ENCODE measurements at regions not wholly inside any gene's neighbourhood (a gene's known extent, or its start where the extent isn't known, plus 50 kb on each side); places are given as distances from the start of the nearest gene placed in this dataset.
"Not testable (repeated sequence)": the region's sequence is repeated elsewhere in the genome, so short reads cannot be mapped to it uniquely, and the experiment has no call there.

DNA sequence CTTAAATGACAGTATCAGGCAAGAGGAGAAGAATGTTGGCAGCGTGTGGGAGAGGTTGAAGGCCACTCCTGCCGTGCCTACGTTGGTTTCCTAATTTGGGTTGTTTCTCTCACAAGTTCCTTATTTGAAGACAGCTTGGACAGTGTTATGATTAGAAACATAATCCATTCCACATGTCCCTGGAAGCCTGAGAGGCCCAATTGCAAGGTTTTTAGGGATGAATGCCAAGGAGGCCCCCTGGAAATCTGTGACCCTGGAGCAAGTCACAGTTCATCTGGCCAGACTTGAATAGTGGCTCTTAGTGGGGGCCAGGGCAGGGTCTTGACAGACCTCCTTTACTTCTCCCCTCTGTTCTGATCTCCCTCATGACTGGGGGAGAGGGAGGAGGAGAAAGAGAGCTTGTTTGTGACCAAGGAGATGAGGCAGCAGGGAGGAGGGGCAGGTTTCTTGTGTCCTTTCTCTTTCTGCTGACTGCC, 584.4 kb upstream of the TBL1XR1 start:
- H3K9me3 Mint-ChIP-seq = no peaks in the 10 kb centered on the region
- H3K27me3 Mint-ChIP-seq = no peaks in the 10 kb centered on the region
- no peak overlapping the region for H3K4me3 Mint-ChIP-seq
- H3K36me3 Mint-ChIP-seq = no peaks in the 10 kb centered on the region
- peaks cover 31% of the 10 kb centered on the region for H3K4me1 Mint-ChIP-seq
- H3K27ac Mint-ChIP-seq = peak overlapping the region; percentile 30

DNA sequence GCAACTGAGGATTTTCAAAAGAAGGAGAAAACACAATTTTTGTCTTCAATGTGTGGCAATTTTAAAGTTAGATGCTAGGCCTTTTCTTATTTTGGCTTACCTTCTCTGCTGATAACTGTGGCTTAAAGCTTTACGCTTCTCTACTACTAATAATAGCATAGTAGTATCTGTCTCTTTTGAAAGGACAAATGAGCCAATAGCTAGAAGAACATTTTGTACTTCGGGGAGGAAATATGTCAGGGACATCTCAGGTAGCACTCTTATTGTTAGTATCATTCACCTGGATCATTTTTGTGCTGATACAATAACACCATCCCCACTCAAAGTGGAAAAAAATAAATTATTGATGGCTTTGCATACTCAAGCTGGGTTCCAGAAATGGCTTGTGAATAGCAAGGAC, 586.1 kb upstream of the TBL1XR1 start:
- Mint-ChIP-seq H3K27me3 (no peaks in the 10 kb centered on the region), H3K4me1 (peaks cover 38% of the 10 kb centered on the region), H3K27ac (no peak overlapping the region), H3K4me3 (no peak overlapping the region), H3K36me3 (no peaks in the 10 kb centered on the region), H3K9me3 (no peaks in the 10 kb centered on the region)

DNA sequence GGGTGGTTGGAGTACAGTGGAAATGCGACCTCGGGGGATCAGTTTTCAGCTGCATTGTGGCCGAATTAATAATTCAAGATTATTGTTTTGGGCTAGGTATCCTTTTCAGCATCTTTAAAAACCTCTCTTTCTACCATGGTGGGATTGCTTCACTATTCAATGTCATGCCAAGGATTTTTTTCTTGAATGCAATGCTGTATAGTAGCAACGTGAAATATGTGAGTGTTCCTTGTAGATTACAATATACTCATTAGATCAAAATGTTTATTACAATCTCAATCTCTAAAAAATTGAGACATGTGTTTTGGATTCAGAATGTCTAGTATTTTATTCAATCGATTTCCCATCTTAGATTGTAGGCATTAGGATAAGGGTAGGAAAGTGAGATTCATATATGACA, 586.5 kb upstream of the TBL1XR1 start:
- peaks cover 35% of the 10 kb centered on the region for H3K4me1 Mint-ChIP-seq
- no peaks in the 10 kb centered on the region for H3K36me3 Mint-ChIP-seq
- H3K9me3 Mint-ChIP-seq = no peaks in the 10 kb centered on the region
- no peaks in the 10 kb centered on the region for H3K27me3 Mint-ChIP-seq
- H3K27ac Mint-ChIP-seq = no peak overlapping the region
- H3K4me3 Mint-ChIP-seq = no peak overlapping the region

DNA sequence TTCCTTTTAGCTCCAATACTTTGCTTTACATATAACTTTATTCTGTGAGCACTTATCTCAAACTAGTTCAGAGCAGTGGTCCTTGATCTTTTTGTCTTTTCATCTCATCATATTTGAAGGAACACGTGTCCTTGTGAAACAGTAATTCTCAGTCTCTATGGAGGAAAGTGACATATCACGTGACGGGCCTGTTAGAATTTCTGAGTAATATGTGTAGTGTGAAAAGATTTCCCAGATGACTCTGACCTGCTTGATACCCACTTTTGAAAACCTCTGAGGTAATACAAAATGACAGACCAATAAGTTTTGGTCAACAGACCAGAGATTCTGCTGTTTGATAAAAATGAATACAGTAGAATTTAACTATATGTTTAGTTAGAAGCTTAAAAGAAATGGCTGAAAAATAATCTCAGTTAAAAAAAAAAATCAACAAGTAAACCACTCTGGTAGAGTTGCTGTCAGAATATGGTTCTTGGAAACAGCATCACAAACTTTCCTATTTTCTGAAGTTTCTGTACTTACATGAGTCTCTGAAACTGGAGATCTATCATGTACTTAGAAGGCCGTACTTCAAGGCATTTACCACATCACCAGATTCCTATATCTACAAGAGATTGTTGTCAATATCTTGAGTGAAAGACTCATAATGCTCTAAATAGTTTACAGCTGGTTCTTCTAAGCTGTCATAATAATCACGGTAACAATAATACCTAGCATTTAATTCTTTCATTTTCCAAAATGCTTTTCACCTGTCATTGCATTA, 590.2 kb upstream of the TBL1XR1 start:
- Mint-ChIP-seq H3K4me1 (peaks cover 36% of the 10 kb centered on the region), H3K4me3 (peak overlapping the region; percentile 15), H3K9me3 (no peaks in the 10 kb centered on the region), H3K27ac (peak overlapping the region; percentile 88), H3K36me3 (no peaks in the 10 kb centered on the region), H3K27me3 (no peaks in the 10 kb centered on the region)

DNA sequence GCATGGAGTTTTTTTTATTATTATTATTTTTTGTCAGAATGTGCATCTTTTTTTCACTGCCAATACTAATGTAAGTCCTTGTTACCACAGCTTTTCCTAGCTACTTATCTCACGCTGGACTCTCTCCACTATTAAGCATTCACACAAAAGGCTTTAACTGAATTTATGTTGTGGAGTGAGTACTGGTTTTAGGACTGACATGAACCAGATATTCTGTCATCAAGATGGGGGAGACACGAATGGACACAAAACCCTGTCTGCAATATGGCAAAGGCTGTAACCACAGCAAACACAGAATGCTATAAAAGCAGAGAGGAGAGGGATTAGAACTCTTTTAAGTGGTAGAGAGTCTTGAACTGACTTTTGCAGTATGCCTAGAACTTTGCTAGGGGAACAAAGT, 592.2 kb upstream of the TBL1XR1 start:
- peaks cover 8% of the 10 kb centered on the region for H3K9me3 Mint-ChIP-seq
- H3K4me3 Mint-ChIP-seq = no peak overlapping the region
- peaks cover 36% of the 10 kb centered on the region for H3K4me1 Mint-ChIP-seq
- H3K27me3 Mint-ChIP-seq = no peaks in the 10 kb centered on the region
- H3K36me3 Mint-ChIP-seq = no peaks in the 10 kb centered on the region
- H3K27ac Mint-ChIP-seq = no peak overlapping the region

DNA sequence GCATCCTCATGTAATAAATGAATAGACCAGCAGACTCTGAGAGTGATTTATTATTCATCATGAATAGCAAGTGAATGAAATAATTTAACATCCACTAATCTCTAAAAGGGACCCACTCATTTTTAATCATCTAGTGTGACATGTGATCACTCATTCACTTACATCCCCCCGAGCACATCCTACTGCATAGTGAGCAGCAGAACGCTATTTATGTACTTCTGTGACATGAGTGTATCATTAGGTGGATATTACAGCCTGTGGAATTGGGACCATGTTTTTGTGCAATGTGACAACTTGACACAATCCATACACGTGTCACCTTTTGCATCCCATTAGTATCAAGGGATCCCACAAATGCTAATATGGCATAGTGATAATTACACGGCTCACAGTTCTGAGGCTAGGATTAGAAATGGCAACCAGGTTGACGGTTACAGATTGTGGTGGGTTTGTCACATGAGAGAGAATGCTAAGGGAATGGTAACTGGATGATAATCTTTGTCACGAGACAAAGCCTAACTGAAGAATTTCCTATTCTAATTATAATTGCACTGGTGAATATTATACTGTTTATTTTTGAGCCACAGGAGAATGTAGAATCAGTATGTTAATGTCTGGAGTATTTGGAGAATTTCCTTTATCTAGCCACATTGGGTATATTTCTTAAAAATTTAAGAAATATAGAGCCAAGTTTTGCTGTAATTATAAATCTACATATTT, 595.2 kb upstream of the TBL1XR1 start:
- no peaks in the 10 kb centered on the region for H3K36me3 Mint-ChIP-seq
- no peak overlapping the region for H3K4me3 Mint-ChIP-seq
- H3K27ac Mint-ChIP-seq = no peak overlapping the region
- peaks cover 31% of the 10 kb centered on the region for H3K4me1 Mint-ChIP-seq
- H3K27me3 Mint-ChIP-seq = no peaks in the 10 kb centered on the region
- peaks cover 8% of the 10 kb centered on the region for H3K9me3 Mint-ChIP-seq

DNA sequence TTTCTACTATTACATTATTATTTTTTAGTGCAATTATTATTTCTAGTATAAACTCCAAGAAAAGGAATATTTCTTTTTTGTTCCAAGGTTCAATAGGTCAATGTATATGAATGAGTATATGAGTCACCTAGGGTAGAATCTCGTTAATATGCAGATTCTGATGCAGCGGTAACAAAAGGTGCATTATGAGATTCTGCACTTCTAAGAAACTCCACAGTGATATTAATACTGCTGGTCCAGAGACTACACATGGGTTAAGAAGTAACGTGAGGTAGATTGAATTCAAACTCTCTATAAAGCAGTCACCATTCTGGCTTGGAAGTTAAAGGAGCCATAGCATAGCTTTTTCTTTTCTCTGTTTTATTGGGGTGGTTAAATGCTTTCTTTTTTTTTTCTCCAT, 596.2 kb upstream of the TBL1XR1 start:
- Mint-ChIP-seq H3K9me3 (peaks cover 8% of the 10 kb centered on the region), H3K4me1 (peaks cover 23% of the 10 kb centered on the region), H3K4me3 (no peak overlapping the region), H3K27me3 (no peaks in the 10 kb centered on the region), H3K27ac (no peak overlapping the region), H3K36me3 (peaks cover 2% of the 10 kb centered on the region)

DNA sequence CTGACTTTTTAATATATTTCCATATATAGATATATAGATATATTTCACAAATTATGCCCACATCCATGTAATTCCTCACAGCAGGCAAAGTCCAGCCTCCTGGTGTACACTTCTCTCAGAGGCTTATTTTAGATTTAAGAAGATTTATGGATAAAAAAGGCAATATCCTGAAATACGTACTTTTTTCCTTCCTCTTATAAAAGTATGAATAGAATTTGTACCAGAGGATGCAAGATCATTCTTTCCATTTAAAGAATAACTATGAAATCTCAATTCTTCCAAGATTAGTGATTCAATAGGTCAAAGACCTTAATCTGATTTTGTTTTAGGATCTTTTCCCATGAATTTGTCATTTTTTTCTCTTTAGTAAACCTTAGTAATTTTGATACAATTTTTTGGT, 597.9 kb upstream of the TBL1XR1 start:
- Mint-ChIP-seq H3K4me3 (no peak overlapping the region), H3K9me3 (peaks cover 8% of the 10 kb centered on the region), H3K4me1 (peaks cover 24% of the 10 kb centered on the region), H3K36me3 (peaks cover 2% of the 10 kb centered on the region), H3K27ac (peak overlapping the region; percentile 63), H3K27me3 (no peaks in the 10 kb centered on the region)

DNA sequence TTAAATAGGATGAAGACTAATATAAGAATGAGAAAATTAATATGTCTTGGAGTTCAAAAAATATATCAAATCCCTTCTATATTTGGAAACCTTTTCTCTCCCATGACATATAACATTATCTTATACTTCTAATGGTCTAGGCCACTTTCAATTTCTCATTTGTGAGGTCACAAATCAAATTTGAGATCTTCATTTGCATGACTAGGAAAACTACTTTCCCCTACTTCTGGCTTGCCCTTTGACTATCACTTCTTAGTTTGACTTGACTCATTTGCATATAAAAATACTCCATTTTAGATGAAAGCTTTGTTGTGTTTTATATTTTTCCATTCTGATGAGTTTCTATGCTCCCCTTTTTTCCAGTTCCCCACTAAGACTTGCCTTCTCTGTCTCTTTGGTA, 598.6 kb upstream of the TBL1XR1 start:
- Mint-ChIP-seq H3K27me3 (no peaks in the 10 kb centered on the region), H3K36me3 (peaks cover 2% of the 10 kb centered on the region), H3K9me3 (peaks cover 8% of the 10 kb centered on the region), H3K27ac (peak overlapping the region; percentile 60), H3K4me3 (no peak overlapping the region), H3K4me1 (peaks cover 27% of the 10 kb centered on the region)

DNA sequence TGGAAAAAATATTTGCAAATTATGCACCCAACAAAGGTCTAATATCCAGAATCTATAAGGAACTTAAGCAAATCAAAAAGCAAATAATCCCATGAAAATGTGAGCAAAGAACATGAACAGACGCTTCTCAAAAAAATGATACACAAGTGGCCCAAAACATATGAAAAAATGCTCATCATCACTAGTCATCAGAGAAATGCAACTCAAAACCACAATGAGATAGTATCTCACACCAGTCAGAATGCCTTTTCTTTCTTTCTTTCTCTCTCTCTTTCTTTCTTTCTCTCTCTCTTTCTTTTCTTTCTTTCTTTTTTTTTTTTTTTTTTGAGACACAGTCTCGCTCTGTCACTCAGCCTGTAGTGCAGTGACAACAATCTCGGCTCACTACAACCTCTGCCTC, 602.9 kb upstream of the TBL1XR1 start:
- H3K4me3 Mint-ChIP-seq, H3K27me3 Mint-ChIP-seq, H3K9me3 Mint-ChIP-seq, H3K36me3 Mint-ChIP-seq: not testable (repeated sequence)
- Mint-ChIP-seq H3K27ac (peak overlapping the region; percentile 20), H3K4me1 (peaks cover 24% of the 10 kb centered on the region)

DNA sequence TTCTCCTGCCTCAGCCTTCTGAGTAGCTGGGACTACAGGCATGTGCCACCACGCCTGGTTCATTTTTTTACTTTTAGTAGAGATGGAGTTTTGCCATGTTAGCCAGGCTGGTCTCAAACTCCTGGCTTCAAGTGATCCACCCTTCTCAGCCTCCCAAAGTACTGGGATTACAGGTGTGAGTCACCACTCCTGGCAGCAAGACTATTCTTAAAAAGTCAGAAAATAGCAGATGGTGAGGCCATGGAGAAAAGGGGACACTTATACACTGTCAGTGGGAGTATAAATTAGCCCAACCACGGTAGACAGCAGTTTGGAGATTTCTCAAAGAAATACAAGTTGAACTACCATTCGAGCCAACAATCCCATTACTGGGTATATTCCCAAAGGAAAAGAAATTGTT, 603.3 kb upstream of the TBL1XR1 start:
- Mint-ChIP-seq H3K27me3 (no peaks in the 10 kb centered on the region), H3K36me3 (peaks cover 2% of the 10 kb centered on the region), H3K4me3 (no peak overlapping the region), H3K27ac (no peak overlapping the region), H3K4me1 (peaks cover 19% of the 10 kb centered on the region), H3K9me3 (no peaks in the 10 kb centered on the region)

DNA sequence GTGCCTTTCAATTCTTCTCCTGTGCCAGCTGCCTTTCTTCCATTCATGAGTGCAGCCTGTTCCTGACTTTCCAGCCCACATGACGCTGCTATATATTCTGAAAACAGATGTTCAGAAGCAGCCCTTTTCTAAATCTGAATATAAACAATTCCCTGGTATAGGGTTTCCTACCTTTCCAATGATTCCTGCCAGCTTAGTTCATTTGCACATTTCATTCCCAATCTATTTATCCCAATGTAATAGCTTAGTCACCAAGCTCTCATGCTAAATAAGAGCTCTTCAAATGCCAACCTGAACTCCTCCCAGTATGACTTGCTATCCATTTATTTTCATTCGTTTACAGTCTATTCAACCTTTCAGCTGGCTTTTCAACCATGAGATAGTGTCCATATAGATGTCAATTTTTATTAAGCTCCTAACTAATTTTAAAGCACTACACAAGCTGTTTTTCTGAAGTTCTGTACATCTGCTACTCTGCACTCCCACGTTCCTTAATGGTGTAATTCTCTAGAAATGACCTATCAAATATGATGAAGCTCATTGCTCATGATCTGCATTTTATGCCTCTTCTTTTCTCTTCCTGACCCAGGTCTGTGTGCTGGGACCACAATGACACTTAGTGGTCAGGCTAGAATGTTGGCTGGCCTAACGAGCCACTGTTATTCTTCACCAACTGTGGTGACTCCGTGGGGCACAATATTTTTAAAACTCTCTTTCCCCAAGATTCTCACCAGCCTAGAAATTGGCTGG, 605.0 kb upstream of the TBL1XR1 start:
- no peaks in the 10 kb centered on the region for H3K27me3 Mint-ChIP-seq
- no peak overlapping the region for H3K4me3 Mint-ChIP-seq
- no peak overlapping the region for H3K27ac Mint-ChIP-seq
- peaks cover 2% of the 10 kb centered on the region for H3K36me3 Mint-ChIP-seq
- peaks cover 9% of the 10 kb centered on the region for H3K4me1 Mint-ChIP-seq
- no peaks in the 10 kb centered on the region for H3K9me3 Mint-ChIP-seq

DNA sequence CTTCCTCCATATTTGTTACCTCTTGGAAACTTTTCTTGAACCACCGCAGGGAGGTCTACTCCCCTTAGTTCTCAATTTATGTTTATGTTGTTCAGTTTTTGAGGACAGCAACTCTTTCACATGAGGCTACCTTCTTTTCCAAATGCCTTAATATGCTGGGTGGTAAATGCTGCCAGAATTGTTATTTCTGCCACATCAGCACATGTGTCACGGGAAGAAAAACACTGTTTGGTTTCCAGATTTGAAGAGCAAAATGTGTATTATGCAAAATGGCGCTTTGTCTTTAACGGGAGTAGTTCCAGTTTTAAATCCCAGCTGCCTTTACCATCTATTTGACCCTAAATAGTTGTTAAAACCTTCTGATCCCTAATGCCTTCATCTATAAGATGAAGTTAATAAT, 606.2 kb upstream of the TBL1XR1 start:
- Mint-ChIP-seq H3K4me1 (peaks cover 9% of the 10 kb centered on the region), H3K27me3 (no peaks in the 10 kb centered on the region), H3K36me3 (no peaks in the 10 kb centered on the region), H3K9me3 (no peaks in the 10 kb centered on the region), H3K4me3 (no peak overlapping the region), H3K27ac (no peak overlapping the region)

DNA sequence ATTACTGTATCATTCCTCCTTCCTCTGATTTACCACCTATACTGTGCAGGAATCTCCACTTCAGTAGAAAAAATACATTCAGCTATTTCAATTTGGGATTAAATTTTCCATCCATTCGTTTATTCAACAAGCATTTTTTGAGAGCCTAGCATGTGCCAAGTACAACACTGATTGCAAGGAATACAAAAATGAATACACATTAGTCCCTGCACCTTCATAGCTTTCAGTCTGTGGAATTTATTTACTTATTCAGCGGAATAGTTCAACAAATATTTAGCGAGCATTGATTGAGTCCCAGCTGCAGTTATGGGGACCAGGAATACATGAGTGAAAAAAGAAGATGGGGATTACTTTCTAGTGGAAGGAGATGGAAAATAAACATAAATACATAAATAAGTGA, 606.8 kb upstream of the TBL1XR1 start:
- Mint-ChIP-seq H3K4me3 (no peak overlapping the region), H3K9me3 (no peaks in the 10 kb centered on the region), H3K27me3 (no peaks in the 10 kb centered on the region), H3K36me3 (no peaks in the 10 kb centered on the region), H3K4me1 (peaks cover 9% of the 10 kb centered on the region), H3K27ac (no peak overlapping the region)

DNA sequence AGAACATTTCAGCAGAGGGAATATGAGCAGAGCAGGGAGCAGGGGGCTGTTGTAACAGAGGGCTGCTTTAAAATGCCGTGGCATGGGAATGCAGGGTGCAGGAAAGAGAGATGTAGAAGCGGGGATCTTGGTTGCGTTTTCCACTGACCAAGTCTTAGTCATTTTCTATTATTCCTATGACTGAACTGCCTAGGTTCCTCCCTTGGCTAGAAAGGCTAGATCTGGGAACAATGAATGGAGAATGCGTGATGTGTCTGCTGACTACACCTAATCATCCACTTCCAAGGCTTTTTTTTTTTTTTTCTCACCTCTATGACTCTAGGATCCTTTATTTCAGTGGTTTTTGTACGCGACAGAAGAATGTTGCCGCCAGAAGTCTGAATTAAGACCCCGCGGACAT, 607.4 kb upstream of the TBL1XR1 start:
- Mint-ChIP-seq H3K27me3 (no peaks in the 10 kb centered on the region), H3K36me3 (no peaks in the 10 kb centered on the region), H3K4me1 (peaks cover 11% of the 10 kb centered on the region), H3K9me3 (no peaks in the 10 kb centered on the region), H3K27ac (no peak overlapping the region), H3K4me3 (no peak overlapping the region)

Measured in activated naive CD4-positive, alpha-beta T cell treated with anti-CD3 and anti-CD28 coated beads, Interleukin-2, amount 50 U/mL, for 24 hours (primary cell).